ENCODE measurements at regions not wholly inside any gene's neighbourhood (a gene's known extent, or its start where the extent isn't known, plus 50 kb on each side); places are given as distances from the start of the nearest gene placed in this dataset.

- no peak for TF ChIP-seq CTCF (IDR thresholded peaks at IDR 0.05; ENCODE audit: low read depth, low read length)
- TF ChIP-seq EZH2phosphoT487 (IDR thresholded peaks at IDR 0.05; ENCODE audit: low read depth): no peak
These were observed 70.8 kb upstream of the NABP1 start for GRCh38 chr2:191607096-191607495.

Measured in OCI-LY3 (cell line).